ENCODE measurements at regions not wholly inside any gene's neighbourhood (a gene's known extent, or its start where the extent isn't known, plus 50 kb on each side); places are given as distances from the start of the nearest gene placed in this dataset.

- no peak overlapping the region for H3K27ac Mint-ChIP-seq
- ATAC-seq (no peak), DNase-seq (ENCODE audit: low spot score) (no peak)
- no peaks in the 10 kb centered on the region for H3K36me3 Mint-ChIP-seq
- H3K9me3 Mint-ChIP-seq: no peaks in the 10 kb centered on the region
- H3K4me1 Mint-ChIP-seq: peaks cover 29% of the 10 kb centered on the region
- POLR2A ChIA-PET: no interaction called here
- TF ChIP-seq, protein P1, sequence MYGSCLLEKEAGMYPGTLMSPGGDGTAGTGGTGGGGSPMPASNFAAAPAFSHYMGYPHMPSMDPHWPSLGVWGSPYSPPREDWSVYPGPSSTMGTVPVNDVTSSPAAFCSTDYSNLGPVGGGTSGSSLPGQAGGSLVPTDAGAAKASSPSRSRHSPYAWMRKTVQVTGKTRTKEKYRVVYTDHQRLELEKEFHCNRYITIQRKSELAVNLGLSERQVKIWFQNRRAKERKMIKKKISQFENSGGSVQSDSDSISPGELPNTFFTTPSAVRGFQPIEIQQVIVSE (CRISPR knock-in tag; IDR thresholded peaks at IDR 0.05; ENCODE audit: borderline replicate concordance): no peak
- TF ChIP-seq CBFB (CRISPR knock-in tag; IDR thresholded peaks at IDR 0.05; ENCODE audit: low read depth) (no peak), ETV6 (CRISPR knock-in tag; IDR thresholded peaks at IDR 0.05) (no peak), CREB1 (CRISPR knock-in tag; IDR thresholded peaks at IDR 0.05) (no peak), ZNF416 (CRISPR knock-in tag; IDR thresholded peaks at IDR 0.05) (no peak), AFF4 (CRISPR knock-in tag; IDR thresholded peaks at IDR 0.05; ENCODE audit: borderline replicate concordance) (no peak), SP1 (CRISPR knock-in tag; conservative IDR thresholded peaks at IDR 0.05) (no peak), MYBL2 (CRISPR knock-in tag; IDR thresholded peaks at IDR 0.05) (no peak)
- TF ChIP-seq, protein P2, sequence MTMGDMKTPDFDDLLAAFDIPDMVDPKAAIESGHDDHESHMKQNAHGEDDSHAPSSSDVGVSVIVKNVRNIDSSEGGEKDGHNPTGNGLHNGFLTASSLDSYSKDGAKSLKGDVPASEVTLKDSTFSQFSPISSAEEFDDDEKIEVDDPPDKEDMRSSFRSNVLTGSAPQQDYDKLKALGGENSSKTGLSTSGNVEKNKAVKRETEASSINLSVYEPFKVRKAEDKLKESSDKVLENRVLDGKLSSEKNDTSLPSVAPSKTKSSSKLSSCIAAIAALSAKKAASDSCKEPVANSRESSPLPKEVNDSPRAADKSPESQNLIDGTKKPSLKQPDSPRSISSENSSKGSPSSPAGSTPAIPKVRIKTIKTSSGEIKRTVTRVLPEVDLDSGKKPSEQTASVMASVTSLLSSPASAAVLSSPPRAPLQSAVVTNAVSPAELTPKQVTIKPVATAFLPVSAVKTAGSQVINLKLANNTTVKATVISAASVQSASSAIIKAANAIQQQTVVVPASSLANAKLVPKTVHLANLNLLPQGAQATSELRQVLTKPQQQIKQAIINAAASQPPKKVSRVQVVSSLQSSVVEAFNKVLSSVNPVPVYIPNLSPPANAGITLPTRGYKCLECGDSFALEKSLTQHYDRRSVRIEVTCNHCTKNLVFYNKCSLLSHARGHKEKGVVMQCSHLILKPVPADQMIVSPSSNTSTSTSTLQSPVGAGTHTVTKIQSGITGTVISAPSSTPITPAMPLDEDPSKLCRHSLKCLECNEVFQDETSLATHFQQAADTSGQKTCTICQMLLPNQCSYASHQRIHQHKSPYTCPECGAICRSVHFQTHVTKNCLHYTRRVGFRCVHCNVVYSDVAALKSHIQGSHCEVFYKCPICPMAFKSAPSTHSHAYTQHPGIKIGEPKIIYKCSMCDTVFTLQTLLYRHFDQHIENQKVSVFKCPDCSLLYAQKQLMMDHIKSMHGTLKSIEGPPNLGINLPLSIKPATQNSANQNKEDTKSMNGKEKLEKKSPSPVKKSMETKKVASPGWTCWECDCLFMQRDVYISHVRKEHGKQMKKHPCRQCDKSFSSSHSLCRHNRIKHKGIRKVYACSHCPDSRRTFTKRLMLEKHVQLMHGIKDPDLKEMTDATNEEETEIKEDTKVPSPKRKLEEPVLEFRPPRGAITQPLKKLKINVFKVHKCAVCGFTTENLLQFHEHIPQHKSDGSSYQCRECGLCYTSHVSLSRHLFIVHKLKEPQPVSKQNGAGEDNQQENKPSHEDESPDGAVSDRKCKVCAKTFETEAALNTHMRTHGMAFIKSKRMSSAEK (CRISPR knock-in tag; IDR thresholded peaks at IDR 0.05; ENCODE audit: borderline replicate concordance): no peak
- TF ChIP-seq, protein P3, sequence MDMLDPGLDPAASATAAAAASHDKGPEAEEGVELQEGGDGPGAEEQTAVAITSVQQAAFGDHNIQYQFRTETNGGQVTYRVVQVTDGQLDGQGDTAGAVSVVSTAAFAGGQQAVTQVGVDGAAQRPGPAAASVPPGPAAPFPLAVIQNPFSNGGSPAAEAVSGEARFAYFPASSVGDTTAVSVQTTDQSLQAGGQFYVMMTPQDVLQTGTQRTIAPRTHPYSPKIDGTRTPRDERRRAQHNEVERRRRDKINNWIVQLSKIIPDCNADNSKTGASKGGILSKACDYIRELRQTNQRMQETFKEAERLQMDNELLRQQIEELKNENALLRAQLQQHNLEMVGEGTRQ (CRISPR knock-in tag; IDR thresholded peaks at IDR 0.05): no peak
- TF ChIP-seq, protein P4, sequence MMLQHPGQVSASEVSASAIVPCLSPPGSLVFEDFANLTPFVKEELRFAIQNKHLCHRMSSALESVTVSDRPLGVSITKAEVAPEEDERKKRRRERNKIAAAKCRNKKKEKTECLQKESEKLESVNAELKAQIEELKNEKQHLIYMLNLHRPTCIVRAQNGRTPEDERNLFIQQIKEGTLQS (CRISPR knock-in tag; conservative IDR thresholded peaks at IDR 0.05): no peak
- no peak overlapping the region for H3K4me3 Mint-ChIP-seq
- H3K27me3 Mint-ChIP-seq (ENCODE audit: low read depth): no peaks in the 10 kb centered on the region
- CTCF ChIA-PET: interaction anchor here (0.9 kb wide), 1 partner anchor 138 kb away, joined by 3 read pairs; no protein-coding TSS in a partner anchor
Measured at GRCh38 chr2:102977426-102978090, 215.7 kb downstream of the TMEM182 start.

- TF ChIP-seq ETV6 (CRISPR knock-in tag; IDR thresholded peaks at IDR 0.05): no peak
- peaks cover 29% of the 10 kb centered on the region for H3K4me1 Mint-ChIP-seq
Measured at GRCh38 chr2:102978091-102978490, 216.3 kb downstream of the TMEM182 start.

DNA sequence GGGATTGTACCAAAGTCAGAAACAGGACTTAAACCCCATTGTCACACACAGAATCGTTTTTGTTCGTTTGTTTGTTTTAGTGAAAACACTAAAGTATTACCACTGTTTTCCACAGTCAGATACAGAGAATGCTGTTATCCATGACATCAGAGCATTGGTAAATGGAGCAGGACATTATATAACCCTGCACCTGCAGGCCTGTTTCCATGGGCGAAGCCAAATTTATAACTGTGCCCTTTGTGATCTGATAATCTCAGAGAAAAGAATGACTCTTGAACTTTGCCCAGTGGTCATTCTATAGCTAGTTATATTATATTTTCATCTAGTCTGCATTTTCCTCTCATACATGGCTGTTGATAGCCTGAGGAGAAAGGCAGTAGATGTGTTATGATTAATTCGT lies 217.6 kb downstream of the TMEM182 start:
- ATAC-seq: no peak
- Mint-ChIP-seq H3K4me1 (peaks cover 29% of the 10 kb centered on the region), H3K4me3 (no peak overlapping the region), H3K9me3 (no peaks in the 10 kb centered on the region), H3K36me3 (no peaks in the 10 kb centered on the region), H3K27me3 (ENCODE audit: low read depth) (no peaks in the 10 kb centered on the region), H3K27ac (no peak overlapping the region)
- ChIA-PET POLR2A (no interaction called here), CTCF (no interaction called here)
- DNase-seq (ENCODE audit: low spot score): no peak
- TF ChIP-seq STAT6 (CRISPR knock-in tag; conservative IDR thresholded peaks at IDR 0.05; ENCODE audit: low read depth) (no peak), AFF4 (CRISPR knock-in tag; IDR thresholded peaks at IDR 0.05; ENCODE audit: borderline replicate concordance) (no peak), GABPB1 (CRISPR knock-in tag; IDR thresholded peaks at IDR 0.05) (no peak)

More at GRCh38 chr2:102978091-102978490, 216.3 kb downstream of the TMEM182 start:
- H3K4me3 Mint-ChIP-seq: no peak overlapping the region
- POLR2A ChIA-PET: no interaction called here
- H3K27ac Mint-ChIP-seq: no peak overlapping the region
- DNase-seq (ENCODE audit: low spot score): no peak
- no peaks in the 10 kb centered on the region for H3K27me3 Mint-ChIP-seq (ENCODE audit: low read depth)
- ATAC-seq: no peak
- no peaks in the 10 kb centered on the region for H3K36me3 Mint-ChIP-seq
- H3K9me3 Mint-ChIP-seq: no peaks in the 10 kb centered on the region
- CTCF ChIA-PET: no interaction called here

All from WTC11 (cell line).